ENCODE measurements at regions not wholly inside any gene's neighbourhood (a gene's known extent, or its start where the extent isn't known, plus 50 kb on each side); places are given as distances from the start of the nearest gene placed in this dataset.

GRCh38 chr1:234889643-234890042, 239.0 kb downstream of the TOMM20 start:
- TF ChIP-seq POLR2A (IDR thresholded peaks at IDR 0.05; ENCODE audit: low read length) (no peak), GATA1 (IDR thresholded peaks at IDR 0.05; ENCODE audit: low read depth, low read length) (no peak)
